Islet of Langerhans (tissue), 1 donor: ENCODE measurements at regions not wholly inside any gene's neighbourhood (a gene's known extent, or its start where the extent isn't known, plus 50 kb on each side); places are given as distances from the start of the nearest gene placed in this dataset.
"Not testable (repeated sequence)": the region's sequence is repeated elsewhere in the genome, so short reads cannot be mapped to it uniquely, and the experiment has no call there.

Experiments used
- FAIRE-seq: peaks from one replicate; lab custom pipeline; 2011; peaks lifted over from hg19 to GRCh38; lab: Jason Lieb, UNC

DNA sequence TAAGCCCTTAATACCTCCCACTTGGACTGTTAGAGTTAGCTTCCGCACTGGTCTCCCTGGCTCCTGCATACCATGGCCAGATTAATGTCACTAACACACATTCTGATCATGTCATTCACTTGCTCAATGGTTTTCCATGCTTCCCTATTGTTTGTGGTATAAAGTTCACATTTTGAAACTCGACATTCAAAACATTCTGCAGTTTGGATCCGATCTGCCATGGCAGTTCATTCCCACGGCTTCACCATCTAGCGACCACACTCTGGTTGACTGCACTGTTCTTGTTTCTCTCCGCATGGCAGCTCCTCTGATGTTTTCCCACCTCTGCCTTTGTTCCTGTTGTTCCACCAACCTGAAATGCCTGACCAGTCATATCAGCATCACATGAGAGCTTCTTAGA, 87.4 kb upstream of the WAC start:
- no peak for FAIRE-seq

DNA sequence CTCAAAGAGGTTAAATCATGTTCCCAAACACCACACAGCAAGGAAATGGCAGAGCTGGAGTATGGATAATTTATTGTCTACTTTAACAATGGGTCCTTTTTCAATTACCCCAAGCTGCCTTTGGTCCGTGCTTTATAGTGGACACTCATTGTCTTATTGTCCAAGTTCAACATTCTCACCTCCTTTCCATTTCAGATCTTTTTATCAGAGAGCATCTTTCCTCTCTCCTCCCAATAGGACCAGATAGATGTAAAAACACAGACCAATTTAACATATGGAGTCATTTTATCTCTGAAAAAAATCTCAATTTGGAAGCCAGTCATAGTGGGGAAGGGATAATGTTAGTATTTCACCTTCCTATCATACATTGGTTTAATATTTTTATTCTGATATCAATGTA, 83.5 kb upstream of the WAC start:
- no peak for FAIRE-seq

DNA sequence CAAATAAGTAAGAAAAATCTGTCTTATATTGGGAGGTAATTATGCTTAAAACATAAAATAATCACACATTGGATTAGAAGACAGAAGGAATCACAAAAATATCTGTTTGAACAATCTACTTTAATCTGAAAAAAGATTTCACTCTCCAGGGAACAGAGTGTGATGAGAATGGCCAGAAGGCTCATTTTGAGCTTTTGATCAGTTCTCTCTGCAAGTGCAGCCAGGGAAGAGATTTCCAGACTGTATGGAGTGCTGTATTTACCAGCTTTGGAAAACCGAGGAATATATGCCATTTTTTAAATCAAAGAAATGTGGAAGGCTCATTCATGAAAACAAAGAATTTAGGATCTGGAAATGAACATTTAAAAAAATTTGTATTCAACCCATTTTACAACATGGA, 83.0 kb upstream of the WAC start:
- FAIRE-seq = no peak

DNA sequence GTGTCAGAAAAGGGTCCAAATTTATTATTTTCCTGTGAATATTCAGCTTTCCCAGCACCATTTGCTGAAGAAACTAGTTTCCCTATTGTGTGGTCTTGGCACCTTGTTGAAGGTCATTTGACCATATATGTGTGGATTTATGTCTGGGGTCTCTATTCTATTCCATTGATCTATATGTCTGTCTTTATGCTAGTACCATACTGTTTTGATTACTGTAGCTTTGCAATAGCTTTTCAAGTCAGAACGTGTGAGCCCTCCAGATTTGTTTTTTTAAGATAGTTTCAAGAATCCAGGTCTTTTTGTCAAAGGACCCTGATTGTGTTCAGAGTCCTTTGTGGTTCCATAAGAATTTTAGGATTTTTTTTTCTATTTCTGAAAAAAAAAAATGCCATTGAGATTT, 79.0 kb upstream of the WAC start:
- FAIRE-seq = no peak

DNA sequence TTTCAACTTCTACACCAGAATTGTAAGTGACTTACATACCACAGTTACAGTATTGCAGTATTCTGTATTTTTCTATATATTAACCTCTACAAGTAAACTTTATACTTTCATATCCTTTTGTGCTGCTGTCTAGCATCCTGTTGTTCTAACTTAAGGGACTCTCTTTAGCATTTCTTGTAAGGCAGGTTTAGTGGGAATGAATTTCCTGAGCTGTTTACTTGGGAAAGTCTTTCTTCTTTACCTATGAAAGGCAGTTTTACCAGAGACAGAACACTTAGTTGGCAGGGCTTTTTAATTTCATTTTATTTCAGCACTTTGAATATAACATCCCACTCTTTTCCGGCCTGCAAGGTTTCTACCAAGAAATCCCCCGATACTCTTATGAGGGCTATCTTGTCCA, 75.8 kb upstream of the WAC start:
- FAIRE-seq = no peak

DNA sequence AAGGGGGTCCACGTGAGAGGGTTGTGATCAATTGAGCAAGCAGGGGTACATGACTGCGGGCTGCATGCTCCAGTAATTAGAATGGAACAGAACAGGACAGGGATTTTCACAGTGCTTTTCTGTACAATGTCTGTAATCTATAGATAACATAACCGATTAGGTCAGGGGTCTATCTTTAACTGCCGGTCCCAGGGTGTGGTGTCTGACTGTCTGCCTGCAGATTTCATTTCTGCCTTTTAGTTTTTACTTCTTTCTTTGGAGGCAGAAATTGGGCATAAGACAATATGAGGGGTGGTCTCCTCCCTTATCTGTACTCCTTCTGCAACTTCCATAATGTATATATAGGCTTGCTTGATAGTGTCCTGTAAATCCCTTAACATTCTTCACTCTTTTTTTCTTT, 75.0 kb upstream of the WAC start:
- not testable (repeated sequence) for FAIRE-seq

DNA sequence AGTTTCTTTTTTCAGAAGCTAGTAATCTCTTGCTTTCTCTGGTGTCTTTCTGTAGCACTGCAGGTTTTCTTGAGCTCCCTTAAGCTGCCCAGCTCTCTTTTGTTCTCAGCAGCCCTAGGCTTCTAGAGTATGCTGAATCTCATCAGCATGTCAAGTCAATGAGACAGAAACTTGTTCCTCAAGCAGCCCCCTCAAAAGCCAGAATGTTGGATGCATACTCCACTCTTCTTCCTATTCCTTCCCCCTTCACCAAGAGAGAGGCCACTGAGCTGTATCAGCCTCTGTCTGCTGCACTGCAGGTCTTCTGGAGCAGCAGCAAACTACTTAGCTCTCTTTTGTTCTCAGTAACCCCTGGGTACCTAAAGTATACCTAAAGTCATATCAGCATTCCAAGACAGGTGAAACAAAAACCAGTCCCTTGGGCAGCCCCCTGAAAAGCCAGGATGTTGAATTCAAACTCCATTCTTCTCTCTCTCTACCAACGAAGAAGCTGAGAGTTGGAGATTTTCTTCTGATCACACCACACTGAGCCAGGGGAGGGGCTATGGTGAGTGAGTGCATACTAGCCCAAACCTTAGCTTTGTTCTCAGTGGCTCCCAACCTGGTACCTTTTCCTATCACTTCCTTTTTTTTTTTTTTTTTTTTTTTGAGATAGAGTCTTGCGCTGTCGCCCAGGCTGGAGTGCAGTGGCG, 73.3 kb upstream of the WAC start:
- FAIRE-seq = no peak

DNA sequence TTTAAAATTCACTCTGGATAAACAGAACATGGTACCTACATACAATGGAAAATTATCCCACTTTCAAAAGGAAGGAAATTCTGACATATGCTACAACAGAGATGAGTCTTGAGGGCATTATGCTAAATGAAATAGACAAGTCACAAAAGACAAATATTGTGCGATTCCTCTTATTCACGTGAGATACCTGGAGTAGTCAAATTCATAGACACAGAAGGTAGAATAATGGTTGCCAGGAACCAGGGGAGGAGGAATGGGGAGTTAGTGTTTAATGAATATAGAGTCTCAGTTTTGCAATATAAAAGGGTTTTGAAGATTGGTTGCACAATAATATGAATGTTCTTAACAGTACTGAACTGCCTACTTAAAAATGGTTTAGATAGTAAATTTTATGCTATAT, 69.8 kb upstream of the WAC start:
- no peak for FAIRE-seq

DNA sequence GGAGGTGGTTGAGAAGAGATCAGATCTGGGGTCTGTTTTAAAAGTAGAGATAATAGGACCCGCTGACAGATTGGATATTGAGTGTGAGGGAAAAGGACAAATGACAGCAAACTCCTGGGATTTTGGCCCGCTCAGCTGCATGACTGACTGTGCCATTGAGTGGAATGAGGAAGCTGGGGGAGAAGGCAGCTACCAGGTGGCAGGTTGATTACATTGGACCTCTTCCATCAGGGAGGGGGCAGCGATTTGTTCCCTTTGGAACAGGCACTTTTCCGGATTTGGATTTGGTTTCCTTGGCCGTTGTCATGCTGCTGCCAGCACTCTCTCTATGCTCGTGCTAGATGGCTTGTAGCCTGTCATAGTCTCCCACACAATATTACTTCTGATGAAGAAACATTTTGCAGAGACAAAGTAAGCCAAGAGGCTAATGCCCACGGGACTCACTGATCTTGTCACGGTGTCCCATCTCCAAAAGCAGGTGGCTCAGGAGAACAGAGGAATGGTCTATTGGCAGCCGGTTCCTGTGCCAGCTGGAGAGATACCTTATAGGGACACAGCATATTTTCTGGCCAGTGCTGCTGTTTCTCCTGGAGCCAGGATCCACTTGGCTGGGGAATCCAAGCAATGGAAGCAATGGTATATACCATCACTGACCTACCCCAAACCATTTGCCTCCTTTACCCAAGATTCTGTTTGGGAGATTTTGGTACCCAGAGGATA, 69.1 kb upstream of the WAC start:
- FAIRE-seq = no peak

DNA sequence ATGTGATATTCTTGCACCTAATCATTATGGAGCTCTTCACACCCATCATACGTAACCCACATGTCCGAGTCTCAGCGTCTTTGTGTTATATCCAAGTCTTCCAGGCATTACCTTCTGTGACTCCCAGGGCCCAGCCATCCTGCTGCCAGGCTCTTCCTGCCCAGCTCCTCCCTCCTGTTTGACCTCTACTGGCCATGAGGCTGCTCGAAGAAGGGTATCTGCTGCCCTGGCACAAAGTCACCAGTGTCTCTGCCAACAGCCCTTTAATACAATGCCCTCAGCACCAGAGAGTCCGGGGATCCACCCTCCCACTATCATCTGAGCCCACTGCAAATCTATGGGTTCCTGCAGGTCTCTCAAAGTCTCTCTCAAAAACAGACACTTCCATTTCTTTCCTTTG, 65.3 kb upstream of the WAC start:
- FAIRE-seq = no peak

DNA sequence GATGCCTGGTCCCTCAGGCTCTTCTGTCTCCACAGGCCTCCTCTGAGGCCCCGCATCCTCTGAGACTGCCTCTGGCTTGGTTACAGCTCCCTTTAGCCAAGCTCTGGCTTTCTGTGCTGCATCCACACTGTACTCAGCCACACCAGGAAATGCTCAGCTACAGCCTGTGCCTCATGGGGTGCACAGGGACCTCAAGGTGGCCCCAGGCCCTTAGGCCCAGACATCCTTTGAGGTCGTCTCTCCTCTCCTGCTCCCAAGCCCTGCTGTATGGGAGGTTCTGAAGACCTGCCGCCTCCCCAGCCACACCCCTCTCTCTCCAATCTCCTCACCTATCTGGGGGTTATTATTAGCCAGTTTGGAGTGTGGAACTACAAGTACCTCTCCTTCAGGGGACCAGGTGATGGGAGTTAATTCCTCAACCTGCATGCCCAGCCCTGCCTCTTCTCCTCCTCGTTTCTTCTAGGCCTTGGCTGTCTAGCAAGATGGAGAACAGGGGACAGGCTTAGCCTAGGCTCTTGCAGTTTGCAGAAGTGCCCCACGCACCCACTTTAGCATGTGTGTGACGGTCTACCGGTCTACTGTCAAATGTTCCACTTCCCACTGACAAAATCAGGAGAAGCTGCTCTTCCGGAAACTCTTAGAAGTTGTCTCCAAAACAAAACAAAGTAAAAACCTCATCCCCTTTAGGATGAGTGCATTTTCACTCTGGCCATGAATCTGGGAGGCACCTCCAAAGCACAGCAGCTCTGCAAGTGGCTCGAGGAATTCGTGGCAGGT, 64.0 kb upstream of the WAC start:
- no peak for FAIRE-seq

DNA sequence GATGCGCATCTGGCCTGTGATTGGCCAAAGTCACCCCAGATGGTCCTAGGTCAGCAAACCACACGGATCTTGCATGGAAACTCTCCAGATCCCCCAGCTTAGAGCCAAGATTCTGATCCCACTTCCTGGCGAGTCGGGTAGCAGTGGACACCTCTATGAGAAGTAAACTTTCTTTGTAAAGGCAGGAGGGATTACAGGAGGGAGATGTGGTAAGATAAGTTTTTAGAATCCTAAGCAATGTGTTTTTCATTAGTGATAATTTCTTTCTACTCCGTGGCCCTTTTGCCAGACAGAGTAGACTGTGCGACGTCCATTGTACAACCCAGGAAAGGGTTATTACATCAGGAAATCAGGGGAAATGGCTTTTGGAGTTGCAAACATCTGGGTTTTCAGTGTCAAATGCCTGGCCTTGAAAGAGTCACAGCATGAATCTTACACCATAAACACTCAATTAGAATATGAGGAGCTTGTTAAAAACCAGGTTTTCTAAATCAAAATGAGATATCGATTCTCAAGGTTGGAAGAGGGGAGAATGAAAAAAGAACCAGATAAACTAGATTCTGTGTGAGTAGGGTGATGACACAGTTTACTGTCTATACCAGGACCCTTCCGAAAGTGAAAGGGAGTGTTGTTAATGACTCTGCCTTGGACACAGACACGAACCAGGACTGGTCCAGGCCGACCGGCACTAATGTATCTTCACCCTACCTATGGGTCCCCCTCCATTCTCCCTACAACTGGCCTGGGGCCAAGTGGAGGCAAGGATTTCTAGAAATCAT, 61.9 kb upstream of the WAC start:
- FAIRE-seq = no peak

DNA sequence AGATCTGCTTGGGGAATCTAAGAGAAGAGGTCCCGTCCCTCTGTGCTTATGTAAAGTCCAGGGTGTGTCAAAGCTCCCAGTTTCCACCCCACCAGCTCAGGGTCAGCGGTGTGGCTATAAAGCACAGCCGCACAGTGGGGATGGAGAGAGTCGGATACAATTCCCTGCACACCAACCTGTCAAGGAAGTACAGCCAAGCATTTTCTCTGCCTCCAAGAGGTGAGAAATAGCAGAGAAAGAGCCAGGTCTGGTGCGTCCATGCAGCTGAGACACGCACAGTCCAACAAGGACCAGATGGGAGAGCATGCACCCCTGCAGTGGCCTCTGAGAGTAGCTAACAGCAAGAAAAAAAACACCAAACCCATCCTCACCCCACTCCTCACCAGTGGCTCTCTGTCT, 61.3 kb upstream of the WAC start:
- FAIRE-seq = no peak

DNA sequence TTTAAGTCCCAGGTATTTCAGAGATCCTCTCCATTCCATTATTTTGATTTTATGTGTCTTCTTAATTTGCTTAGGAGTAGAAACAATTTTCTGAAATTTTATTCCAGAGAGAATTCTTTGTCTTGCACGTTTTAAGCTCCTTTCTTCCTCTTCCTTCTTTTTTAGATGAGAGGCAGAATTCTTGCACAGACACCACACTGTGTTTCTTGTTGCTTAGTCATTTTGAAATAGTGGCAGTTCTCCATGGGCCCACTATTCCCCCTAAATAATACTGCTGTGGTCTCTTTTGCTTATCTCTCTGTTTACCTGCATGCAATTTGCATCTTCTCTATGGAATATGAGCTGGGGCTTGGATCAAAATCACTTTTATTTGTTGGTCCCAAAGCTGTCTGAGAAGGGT, 54.3 kb upstream of the WAC start:
- FAIRE-seq = no peak

DNA sequence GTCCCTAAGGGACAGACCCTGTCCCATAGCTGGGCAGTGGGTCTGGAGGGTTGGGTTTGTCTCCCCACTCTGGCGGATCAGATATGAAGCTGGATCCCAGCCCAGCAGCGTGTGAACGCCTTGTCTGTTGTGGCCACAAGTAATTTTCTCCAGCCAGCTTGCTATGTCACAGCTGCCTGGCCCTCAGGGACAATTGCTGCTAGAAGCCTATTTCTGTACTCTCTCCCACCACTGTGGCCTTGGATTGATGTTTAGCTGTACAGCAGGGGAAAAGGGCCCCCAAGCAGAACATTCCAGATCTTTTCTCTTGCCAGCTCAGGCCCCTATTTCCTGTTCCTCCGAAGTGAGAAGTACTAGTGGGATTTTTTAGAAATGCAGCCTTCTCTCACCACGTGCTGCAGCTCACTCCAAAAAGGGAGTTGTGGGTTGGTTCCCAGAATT, 53.5 kb upstream of the WAC start:
- no peak for FAIRE-seq

DNA sequence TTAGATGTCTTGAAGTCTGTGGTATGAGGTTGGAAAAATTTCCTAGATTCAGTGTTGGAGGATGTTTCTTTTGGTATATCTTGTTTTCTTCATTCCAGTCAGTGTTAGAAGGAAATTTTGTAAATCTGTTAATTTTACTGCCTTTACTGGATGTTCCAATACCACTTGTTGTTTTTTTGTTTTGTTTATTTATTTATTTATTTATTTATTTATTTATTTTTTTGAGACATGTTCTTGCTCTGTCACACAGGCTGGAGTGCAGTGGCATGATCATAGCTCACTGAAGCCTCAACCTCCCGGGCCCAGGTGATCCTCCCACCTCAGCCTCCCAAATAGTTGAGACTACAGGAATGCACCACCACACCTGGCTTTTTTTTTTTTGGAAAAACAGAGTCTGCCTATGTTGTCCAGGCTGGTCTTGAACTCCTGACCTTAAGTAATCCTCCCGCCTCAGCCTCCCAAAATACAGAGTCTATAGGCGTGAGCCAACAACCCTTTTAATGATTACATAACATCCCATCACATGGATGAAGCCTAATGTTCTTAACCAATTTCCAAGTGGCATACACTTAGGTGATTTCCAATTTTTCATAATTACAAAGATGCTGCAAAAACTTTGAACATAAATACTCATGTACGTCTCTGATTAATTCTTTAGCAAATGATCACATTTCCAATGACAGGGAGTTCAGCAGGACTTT, 52.8 kb upstream of the WAC start:
- FAIRE-seq = no peak

DNA sequence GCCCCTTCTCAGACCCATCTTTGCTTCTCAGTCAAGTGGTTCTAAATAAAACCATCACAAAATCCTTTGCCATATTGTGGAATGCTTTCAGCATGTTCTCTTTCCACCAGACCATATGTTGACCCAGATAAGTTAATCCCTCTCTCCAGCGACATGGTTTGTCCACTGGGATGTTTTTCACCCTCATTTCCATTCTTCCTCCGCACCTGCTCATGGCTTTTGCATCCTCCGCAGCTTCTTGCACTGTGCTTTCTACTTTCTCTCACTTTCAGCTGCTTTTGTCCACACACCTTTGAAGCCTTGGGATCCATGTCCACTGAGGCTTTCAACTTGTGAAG, 52.3 kb upstream of the WAC start:
- FAIRE-seq = no peak

DNA sequence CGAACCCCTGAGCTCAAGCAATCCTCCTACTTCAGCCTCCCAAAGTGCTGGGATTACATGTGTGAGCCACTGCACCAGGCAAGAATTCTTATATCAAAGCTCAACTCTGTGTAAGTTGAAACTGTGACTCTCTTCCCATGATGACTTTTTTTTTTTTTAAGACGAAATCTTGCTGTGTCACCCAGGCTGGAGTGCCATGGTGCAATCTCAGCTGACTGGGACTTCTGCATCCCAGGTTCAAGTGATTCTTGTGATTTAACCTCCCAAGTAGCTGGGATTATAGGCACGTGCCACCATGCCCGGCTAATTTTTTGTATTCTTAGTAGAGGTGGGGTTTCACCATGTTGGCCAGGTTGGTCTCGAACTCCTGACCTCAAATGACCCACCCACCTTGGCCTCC, 51.6 kb upstream of the WAC start:
- FAIRE-seq = not testable (repeated sequence)

DNA sequence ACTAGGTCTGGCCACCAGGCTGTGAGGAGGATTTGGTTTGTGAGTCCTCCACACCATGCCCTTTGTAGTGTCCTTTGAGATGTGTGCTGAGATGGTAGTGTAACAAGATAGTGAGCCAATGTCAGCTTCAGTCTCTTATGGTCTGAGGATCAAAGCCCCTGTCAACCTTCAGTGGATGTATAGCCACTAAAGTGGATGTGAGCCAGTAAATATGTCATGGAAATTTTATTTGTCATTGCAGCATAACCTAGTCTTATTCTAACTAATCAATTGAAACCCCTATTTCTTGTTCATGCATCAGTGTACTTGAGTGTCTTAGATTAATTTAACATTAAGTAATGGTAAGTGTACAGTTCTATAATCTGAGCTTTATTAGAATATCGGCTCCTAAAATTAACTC, 51.0 kb upstream of the WAC start:
- no peak for FAIRE-seq
